ENCODE measurements at regions not wholly inside any gene's neighbourhood (a gene's known extent, or its start where the extent isn't known, plus 50 kb on each side); places are given as distances from the start of the nearest gene placed in this dataset.

- no peak for TF ChIP-seq CTCF (IDR thresholded peaks at IDR 0.05; ENCODE audit: borderline replicate concordance, insufficient read depth, low read depth, low read length)
- H3K4me3 ChIP-seq (ENCODE audit: low read depth, low read length) = no peak overlapping the region
These were observed 128.6 kb downstream of the ZFP36L2 start for GRCh38 chr2:43097644-43098408.

GRCh38 chr2:43095533-43096295 lies 130.7 kb downstream of the ZFP36L2 start:
- no peak for TF ChIP-seq CTCF (IDR thresholded peaks at IDR 0.05; ENCODE audit: borderline replicate concordance, insufficient read depth, low read depth, low read length)
- no peak overlapping the region for H3K4me3 ChIP-seq (ENCODE audit: low read depth, low read length)

GRCh38 chr2:43092520-43093179 lies 133.8 kb downstream of the ZFP36L2 start:
- no peak overlapping the region for H3K4me3 ChIP-seq (ENCODE audit: low read depth, low read length)
- TF ChIP-seq CTCF (IDR thresholded peaks at IDR 0.05; ENCODE audit: borderline replicate concordance, insufficient read depth, low read depth, low read length) = no peak

- H3K4me3 ChIP-seq (ENCODE audit: low read depth, low read length) = no peak overlapping the region
- TF ChIP-seq CTCF (IDR thresholded peaks at IDR 0.05; ENCODE audit: borderline replicate concordance, insufficient read depth, low read depth, low read length) = no peak
These were observed 136.1 kb downstream of the ZFP36L2 start for GRCh38 chr2:43090317-43090716.

GRCh38 chr2:43088143-43089073 lies 138.0 kb downstream of the ZFP36L2 start:
- H3K4me3 ChIP-seq (ENCODE audit: low read depth, low read length) = no peak overlapping the region
- TF ChIP-seq CTCF (IDR thresholded peaks at IDR 0.05; ENCODE audit: borderline replicate concordance, insufficient read depth, low read depth, low read length) = no peak

- no peak for TF ChIP-seq CTCF (IDR thresholded peaks at IDR 0.05; ENCODE audit: borderline replicate concordance, insufficient read depth, low read depth, low read length)
- H3K4me3 ChIP-seq (ENCODE audit: low read depth, low read length) = no peak overlapping the region
These were observed 139.0 kb downstream of the ZFP36L2 start for GRCh38 chr2:43087413-43087812.

All from GM12875 (cell line).